ENCODE measurements at regions not wholly inside any gene's neighbourhood (a gene's known extent, or its start where the extent isn't known, plus 50 kb on each side); places are given as distances from the start of the nearest gene placed in this dataset.

DNA sequence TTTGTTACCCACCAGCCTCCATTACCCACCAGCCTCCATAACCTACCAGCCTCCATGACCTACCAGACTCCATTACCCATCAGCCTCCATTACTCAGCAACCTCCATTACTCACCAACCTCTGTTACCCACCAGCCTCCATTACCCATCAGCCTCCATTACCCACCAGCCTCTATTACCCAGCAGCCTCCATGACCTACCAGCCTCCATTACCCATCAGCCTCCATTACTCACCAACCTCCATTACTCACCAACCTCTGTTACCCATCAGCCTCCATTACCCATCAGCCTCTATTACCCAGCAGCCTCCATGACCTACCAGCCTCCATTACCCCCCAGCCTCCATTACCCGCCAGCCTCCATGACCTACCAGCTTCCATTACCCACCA lies 133.3 kb upstream of the HS6ST1 start:
- H4K20me1 ChIP-seq (ENCODE audit: control insufficient read depth, extremely low read depth, insufficient read depth, low read length) = no peaks in the 10 kb centered on the region
- DNase-seq (ENCODE audit: low read depth, low spot score) (no peak), FAIRE-seq (no peak)
- no peaks in the 10 kb centered on the region for H3K9me3 ChIP-seq (ENCODE audit: control insufficient read depth, low read depth, low read length)
- no peak overlapping the region for H2AFZ ChIP-seq (ENCODE audit: control insufficient read depth, low read length)
- no peak overlapping the region for H3K9ac ChIP-seq (ENCODE audit: control insufficient read depth, extremely low read depth, insufficient read depth, low read length)
- no peak overlapping the region for H3K4me3 ChIP-seq (ENCODE audit: control insufficient read depth in 2 of 3, extremely low read depth in 1 of 3, insufficient read depth in 2 of 3, low read depth in 1 of 3, low read length in 3 of 3)
- H3K4me1 ChIP-seq (ENCODE audit: control insufficient read depth, extremely low read depth, insufficient read depth, low read length) = no peaks in the 10 kb centered on the region
- TF ChIP-seq EZH2 (IDR thresholded peaks at IDR 0.05; ENCODE audit: low read length) = no peak
- TF ChIP-seq, protein P1, sequence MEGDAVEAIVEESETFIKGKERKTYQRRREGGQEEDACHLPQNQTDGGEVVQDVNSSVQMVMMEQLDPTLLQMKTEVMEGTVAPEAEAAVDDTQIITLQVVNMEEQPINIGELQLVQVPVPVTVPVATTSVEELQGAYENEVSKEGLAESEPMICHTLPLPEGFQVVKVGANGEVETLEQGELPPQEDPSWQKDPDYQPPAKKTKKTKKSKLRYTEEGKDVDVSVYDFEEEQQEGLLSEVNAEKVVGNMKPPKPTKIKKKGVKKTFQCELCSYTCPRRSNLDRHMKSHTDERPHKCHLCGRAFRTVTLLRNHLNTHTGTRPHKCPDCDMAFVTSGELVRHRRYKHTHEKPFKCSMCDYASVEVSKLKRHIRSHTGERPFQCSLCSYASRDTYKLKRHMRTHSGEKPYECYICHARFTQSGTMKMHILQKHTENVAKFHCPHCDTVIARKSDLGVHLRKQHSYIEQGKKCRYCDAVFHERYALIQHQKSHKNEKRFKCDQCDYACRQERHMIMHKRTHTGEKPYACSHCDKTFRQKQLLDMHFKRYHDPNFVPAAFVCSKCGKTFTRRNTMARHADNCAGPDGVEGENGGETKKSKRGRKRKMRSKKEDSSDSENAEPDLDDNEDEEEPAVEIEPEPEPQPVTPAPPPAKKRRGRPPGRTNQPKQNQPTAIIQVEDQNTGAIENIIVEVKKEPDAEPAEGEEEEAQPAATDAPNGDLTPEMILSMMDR (optimal IDR thresholded peaks at IDR 0.05 in 1 of 3, IDR thresholded peaks at IDR 0.05 in 1 of 3, conservative IDR thresholded peaks at IDR 0.05 in 1 of 3; ENCODE audit: extremely low read depth in 1 of 3, insufficient read depth in 2 of 3, low read length in 3 of 3) = no peak
- H3K27me3 ChIP-seq (ENCODE audit: control insufficient read depth, extremely low read depth, insufficient read depth, low read length) = peaks cover 7% of the 10 kb centered on the region
- dilution Hi-C loops (cut with MboI; ENCODE audit: extremely low pct_ligation_motif_present, low sequenced_read_pairs) = no loop called here
- no peak overlapping the region for H3K27ac ChIP-seq (ENCODE audit: control insufficient read depth, insufficient read depth, low read length)
- no peaks in the 10 kb centered on the region for H3K79me2 ChIP-seq (ENCODE audit: control insufficient read depth, insufficient read depth, low read length)
- no peaks in the 10 kb centered on the region for H3K36me3 ChIP-seq (ENCODE audit: control insufficient read depth in 2 of 2, extremely low read depth in 1 of 2, insufficient read depth in 2 of 2, low read length in 2 of 2)
- no peaks in the 10 kb centered on the region for H3K9me1 ChIP-seq (ENCODE audit: control insufficient read depth, extremely low read depth, insufficient read depth, low read length)
- no peak overlapping the region for H3K4me2 ChIP-seq (ENCODE audit: control insufficient read depth, extremely low read depth, insufficient read depth, low read depth, low read length)

DNA sequence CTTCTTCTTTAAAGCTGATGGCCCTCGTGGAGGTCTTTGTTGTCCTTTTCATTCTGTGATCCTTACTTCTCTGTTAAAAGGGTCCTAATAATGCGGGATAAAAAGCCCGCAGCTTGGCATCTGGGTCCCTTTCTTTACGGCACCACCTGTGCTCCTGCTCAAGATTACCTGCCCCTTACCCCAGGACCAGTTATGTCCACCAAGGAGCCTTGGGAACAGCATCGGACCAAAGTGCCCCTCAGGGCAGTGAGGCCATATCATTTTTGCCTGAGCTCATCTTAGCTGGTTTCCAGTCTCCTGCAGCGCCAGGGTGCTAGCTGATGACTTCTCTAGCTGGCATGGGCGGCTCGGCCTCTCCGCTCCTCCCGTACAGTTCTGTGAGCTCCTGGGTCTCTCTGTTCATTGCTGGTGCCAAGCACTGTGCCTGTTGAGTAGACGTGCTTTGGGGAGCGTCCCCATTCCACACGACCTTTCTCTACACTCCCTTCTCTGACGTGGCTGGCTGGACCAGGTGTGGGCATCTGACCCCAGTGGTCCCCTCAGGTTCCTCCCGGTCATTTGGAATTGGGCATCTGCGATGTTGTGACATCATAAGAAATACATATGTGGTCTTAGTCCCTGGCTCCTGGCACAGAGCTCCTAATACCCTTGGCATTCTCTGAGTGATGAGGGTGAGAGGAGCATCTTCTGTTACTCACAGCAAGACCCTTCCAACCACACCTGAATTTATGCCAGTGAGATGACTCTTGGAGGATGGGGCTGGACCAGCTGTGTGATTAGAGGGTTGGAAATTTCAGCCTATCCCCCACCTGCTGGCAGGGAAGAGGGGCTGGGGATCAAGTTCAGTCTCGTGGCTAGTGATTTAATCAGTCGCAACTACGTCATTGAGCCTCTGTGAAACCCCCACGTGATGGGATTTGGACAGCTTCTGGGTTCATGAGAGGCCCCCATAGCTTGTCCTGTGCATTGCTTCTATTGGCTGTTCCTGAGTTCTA lies 134.2 kb upstream of the HS6ST1 start:
- Histone ChIP-seq H3K9me1 (ENCODE audit: control insufficient read depth, extremely low read depth, insufficient read depth, low read length) (no peaks in the 10 kb centered on the region), H2AFZ (ENCODE audit: control insufficient read depth, low read length) (no peak overlapping the region), H3K9me3 (ENCODE audit: control insufficient read depth, low read depth, low read length) (no peaks in the 10 kb centered on the region), H3K4me1 (ENCODE audit: control insufficient read depth, extremely low read depth, insufficient read depth, low read length) (no peaks in the 10 kb centered on the region), H3K36me3 (ENCODE audit: control insufficient read depth in 2 of 2, extremely low read depth in 1 of 2, insufficient read depth in 2 of 2, low read length in 2 of 2) (no peaks in the 10 kb centered on the region), H3K27ac (ENCODE audit: control insufficient read depth, insufficient read depth, low read length) (no peak overlapping the region), H3K4me3 (ENCODE audit: control insufficient read depth in 2 of 3, extremely low read depth in 1 of 3, insufficient read depth in 2 of 3, low read depth in 1 of 3, low read length in 3 of 3) (no peak overlapping the region), H3K4me2 (ENCODE audit: control insufficient read depth, extremely low read depth, insufficient read depth, low read depth, low read length) (no peak overlapping the region), H4K20me1 (ENCODE audit: control insufficient read depth, extremely low read depth, insufficient read depth, low read length) (no peaks in the 10 kb centered on the region), H3K27me3 (ENCODE audit: control insufficient read depth, extremely low read depth, insufficient read depth, low read length) (peaks cover 7% of the 10 kb centered on the region), H3K79me2 (ENCODE audit: control insufficient read depth, insufficient read depth, low read length) (no peaks in the 10 kb centered on the region), H3K9ac (ENCODE audit: control insufficient read depth, extremely low read depth, insufficient read depth, low read length) (no peak overlapping the region)
- TF ChIP-seq, protein P1 (optimal IDR thresholded peaks at IDR 0.05 in 1 of 3, IDR thresholded peaks at IDR 0.05 in 1 of 3, conservative IDR thresholded peaks at IDR 0.05 in 1 of 3; ENCODE audit: extremely low read depth in 1 of 3, insufficient read depth in 2 of 3, low read length in 3 of 3) = no peak
- no peak for TF ChIP-seq EZH2 (IDR thresholded peaks at IDR 0.05; ENCODE audit: low read length)
- dilution Hi-C loops (cut with MboI; ENCODE audit: extremely low pct_ligation_motif_present, low sequenced_read_pairs) = no loop called here
- no peak for DNase-seq (ENCODE audit: low read depth, low spot score)
- FAIRE-seq = no peak
